ENCODE measurements at regions not wholly inside any gene's neighbourhood (a gene's known extent, or its start where the extent isn't known, plus 50 kb on each side); places are given as distances from the start of the nearest gene placed in this dataset.
A peak's percentile ranks its signal among the peaks of the same experiment; 100 is the strongest.

- FAIRE-seq (no peak), DNase-seq (ENCODE audit: insufficient read length, low spot score) (no peak)
- TF ChIP-seq POLR2A (IDR thresholded peaks at IDR 0.05; ENCODE audit: low read depth, low read length) = no peak
Observed at GRCh38 chr2:180690611-180691010, 289.8 kb upstream of the UBE2E3 start.

- no peak for DNase-seq (ENCODE audit: insufficient read length, low spot score)
- no peak for TF ChIP-seq POLR2A (IDR thresholded peaks at IDR 0.05; ENCODE audit: low read depth, low read length)
- FAIRE-seq = no peak
Observed at GRCh38 chr2:180682871-180683270, 297.5 kb upstream of the UBE2E3 start.

GRCh38 chr2:180679693-180680092 is 300.7 kb upstream of the UBE2E3 start:
- no peak for DNase-seq (ENCODE audit: insufficient read length, low spot score)
- no peak for TF ChIP-seq POLR2A (IDR thresholded peaks at IDR 0.05; ENCODE audit: low read depth, low read length)
- no peak for FAIRE-seq

GRCh38 chr2:180678625-180678972 is 301.8 kb upstream of the UBE2E3 start:
- DNase-seq (ENCODE audit: insufficient read length, low spot score) (no peak), FAIRE-seq (no peak)
- TF ChIP-seq POLR2A (IDR thresholded peaks at IDR 0.05; ENCODE audit: low read depth, low read length) = no peak

DNA sequence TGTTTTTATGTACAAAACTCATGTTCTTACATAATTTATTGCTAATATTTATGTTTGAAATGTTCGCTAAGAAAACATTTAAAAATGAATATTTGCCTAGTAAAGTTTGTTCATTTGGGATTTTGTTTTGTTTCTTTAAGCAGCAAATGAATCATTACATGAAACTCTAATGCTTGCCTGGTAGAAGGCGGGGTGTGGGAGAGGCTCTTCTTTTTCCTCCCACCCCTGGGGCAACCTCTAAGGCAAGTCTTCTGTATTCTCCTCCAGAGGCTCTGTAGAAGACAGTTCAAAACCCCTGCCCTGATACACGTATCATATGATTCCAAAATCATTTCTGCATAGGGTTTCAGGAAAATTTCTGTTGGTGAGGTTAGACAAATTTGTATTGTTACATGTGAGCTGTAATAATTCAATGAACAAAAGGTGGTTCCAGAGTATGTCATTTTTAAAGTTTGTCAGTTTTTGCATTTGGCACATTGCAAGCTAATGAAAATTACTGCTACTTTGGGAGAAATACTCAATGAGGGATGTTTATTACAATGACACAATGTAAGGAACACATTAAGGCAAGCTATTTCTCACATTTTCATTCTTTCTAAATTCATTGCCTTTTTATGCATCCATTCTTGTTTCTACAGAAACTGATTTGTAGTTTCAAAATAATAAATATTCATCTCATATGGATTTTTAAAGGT is 302.3 kb upstream of the UBE2E3 start:
- TF ChIP-seq POLR2A (IDR thresholded peaks at IDR 0.05; ENCODE audit: low read depth, low read length) = no peak
- FAIRE-seq (peak; percentile 57), DNase-seq (ENCODE audit: insufficient read length, low spot score) (no peak)

DNA sequence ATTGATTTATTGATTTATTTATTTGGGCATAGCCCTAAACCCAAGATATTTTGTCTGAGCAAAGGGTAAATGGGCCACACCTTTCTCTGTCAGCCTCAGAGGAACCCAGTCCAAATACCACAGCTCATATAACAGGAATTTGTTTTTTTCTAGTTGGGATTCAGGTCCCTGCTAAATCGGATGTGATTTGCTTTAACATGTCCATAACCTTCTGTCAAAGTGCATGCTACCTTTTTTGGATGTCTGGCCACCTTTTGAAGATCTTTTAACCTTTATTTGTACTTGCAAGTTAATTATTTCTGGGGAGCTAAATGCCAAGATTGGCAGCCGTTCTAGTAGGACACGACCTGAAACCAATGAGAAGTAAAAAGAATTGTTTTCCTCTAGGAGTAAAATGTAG is 303.2 kb upstream of the UBE2E3 start:
- TF ChIP-seq POLR2A (IDR thresholded peaks at IDR 0.05; ENCODE audit: low read depth, low read length) = no peak
- no peak for DNase-seq (ENCODE audit: insufficient read length, low spot score)
- FAIRE-seq = peak; percentile 70

- DNase-seq (ENCODE audit: insufficient read length, low spot score) (no peak), FAIRE-seq (peak; percentile 6)
- TF ChIP-seq POLR2A (IDR thresholded peaks at IDR 0.05; ENCODE audit: low read depth, low read length) = no peak
Observed at GRCh38 chr2:180676520-180677025, 303.8 kb upstream of the UBE2E3 start.

DNA sequence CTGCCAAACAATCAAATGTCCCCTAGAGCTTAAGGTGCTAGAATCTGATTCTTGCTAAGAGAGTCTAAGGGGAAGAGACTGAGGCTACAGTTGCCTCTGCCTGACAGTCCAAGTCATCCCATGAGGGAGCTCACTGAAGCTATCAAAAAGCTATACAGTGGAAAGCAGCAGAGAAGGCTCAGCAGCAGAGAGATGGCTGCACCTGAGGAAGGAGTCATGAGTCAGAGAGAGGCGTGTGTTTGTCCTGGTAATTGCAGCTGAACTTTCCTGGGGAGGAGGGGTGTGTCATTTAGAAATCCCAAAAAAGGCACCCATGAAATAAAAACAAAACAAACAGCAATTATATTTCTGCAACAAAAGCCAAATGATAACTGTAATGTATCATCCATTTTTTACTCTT is 305.2 kb upstream of the UBE2E3 start:
- DNase-seq (ENCODE audit: insufficient read length, low spot score) (no peak), FAIRE-seq (peak; percentile 85)
- no peak for TF ChIP-seq POLR2A (IDR thresholded peaks at IDR 0.05; ENCODE audit: low read depth, low read length)

DNA sequence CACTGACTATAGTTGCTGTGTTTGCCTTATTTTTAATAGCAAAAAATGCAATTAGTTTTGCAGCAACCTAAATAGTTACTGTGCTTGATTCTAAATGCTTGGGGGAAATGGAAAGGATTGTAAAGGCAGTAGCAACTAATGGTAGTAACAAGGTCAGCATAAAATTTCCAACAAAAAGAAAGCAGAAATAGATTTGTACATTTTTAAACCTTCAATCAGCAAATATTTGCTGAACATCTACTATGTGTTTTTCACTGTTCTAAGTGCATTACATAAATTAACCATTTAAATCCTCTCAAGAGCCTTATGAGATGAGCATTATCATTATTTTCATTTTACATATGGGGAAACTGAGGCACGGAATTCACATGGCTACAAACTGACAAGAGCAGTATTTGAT is 308.0 kb upstream of the UBE2E3 start:
- no peak for TF ChIP-seq POLR2A (IDR thresholded peaks at IDR 0.05; ENCODE audit: low read depth, low read length)
- DNase-seq (ENCODE audit: insufficient read length, low spot score) (no peak), FAIRE-seq (no peak)

DNA sequence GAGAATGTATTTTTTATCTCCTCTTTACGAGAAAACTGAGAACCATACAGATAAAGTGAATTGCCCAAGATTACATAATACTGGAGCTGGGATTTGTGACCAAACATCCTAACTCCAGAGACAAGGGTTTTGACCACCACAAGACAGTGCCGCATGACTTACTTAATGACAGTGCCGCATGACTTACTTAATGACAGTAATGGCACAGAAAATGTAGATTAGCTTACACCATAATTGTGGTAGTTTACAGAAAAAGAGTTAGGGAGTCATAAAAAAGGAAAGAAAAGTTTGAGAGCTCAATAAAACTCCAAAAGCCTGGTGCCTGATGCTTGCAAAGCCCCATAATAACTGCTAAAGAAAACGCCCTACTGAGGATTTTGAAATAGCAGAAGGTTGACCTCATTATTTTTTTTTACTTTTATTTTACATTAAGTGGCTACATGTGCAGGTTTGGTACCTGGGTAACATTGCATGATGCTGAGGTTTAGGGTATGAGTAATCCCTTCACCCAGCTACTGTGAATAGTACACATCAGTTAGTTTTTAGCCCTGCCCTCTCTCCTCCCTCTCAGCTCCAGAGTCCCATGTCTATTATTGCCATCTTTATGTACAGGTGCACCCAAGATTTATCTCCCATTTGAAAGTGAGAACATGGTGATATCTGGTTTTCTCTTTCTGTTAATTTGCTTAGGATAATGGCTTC is 310.0 kb upstream of the UBE2E3 start:
- DNase-seq (ENCODE audit: insufficient read length, low spot score) (no peak), FAIRE-seq (no peak)
- TF ChIP-seq POLR2A (IDR thresholded peaks at IDR 0.05; ENCODE audit: low read depth, low read length) = no peak

- no peak for FAIRE-seq
- DNase-seq (ENCODE audit: insufficient read length, low spot score) = no peak
- no peak for TF ChIP-seq POLR2A (IDR thresholded peaks at IDR 0.05; ENCODE audit: low read depth, low read length)
Observed at GRCh38 chr2:180669016-180669415, 311.4 kb upstream of the UBE2E3 start.

- DNase-seq (ENCODE audit: insufficient read length, low spot score) (no peak), FAIRE-seq (no peak)
Observed at GRCh38 chr2:180664507-180664906, 315.9 kb upstream of the UBE2E3 start.

DNA sequence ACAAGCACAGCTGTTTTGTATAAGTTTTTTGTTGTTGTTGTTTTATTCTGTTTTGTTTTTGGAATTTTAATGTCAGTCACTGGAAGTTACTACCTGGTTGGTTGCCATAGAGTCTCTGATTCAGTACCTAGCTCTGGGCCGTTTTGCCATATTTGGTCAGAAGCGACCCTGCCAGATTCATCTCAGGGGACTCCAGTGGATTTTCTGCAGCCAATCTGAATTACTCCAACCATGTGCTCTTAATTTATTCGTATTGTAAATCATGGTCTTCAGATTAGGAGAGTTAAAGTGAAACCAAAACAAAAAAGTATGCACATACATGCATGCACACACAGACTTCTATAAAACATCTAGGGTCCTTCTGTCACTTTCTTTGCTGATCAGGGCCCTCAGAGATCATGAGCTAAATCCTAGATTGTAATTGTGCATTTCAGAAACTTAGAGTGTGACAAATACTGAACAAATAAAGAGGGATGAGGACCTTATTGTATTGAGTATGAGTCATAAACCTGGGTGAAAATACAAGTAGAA is 317.4 kb upstream of the UBE2E3 start:
- DNase-seq (ENCODE audit: insufficient read length, low spot score) (no peak), FAIRE-seq (peak; percentile 67)
- no peak for TF ChIP-seq POLR2A (IDR thresholded peaks at IDR 0.05; ENCODE audit: low read depth, low read length)

More at GRCh38 chr2:180664507-180664906, 315.9 kb upstream of the UBE2E3 start:
- TF ChIP-seq POLR2A (IDR thresholded peaks at IDR 0.05; ENCODE audit: low read depth, low read length) = no peak

DNA sequence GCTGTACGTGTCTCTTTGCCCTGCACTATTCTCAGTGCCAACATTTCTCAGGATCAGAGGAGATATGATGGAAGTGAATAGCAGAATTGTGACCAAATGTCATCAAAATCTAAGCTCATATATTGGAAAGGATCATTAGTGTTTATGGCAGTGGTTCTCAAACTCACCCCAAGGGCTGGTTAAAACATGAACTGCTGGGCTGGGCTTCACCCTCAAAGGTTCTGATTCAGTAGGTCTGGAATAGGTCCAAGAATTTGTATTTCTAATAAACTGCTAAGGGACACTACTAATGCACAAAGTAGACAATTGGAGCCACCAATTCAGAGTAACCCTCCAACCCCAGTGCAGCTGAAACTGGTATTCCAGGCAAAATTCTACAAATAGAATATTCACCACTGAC is 317.9 kb upstream of the UBE2E3 start:
- DNase-seq (ENCODE audit: insufficient read length, low spot score) (no peak), FAIRE-seq (no peak)
- TF ChIP-seq POLR2A (IDR thresholded peaks at IDR 0.05; ENCODE audit: low read depth, low read length) = no peak

- TF ChIP-seq POLR2A (IDR thresholded peaks at IDR 0.05; ENCODE audit: low read depth, low read length) = no peak
- no peak for DNase-seq (ENCODE audit: insufficient read length, low spot score)
- peak; percentile 52 for FAIRE-seq
Observed at GRCh38 chr2:180661686-180662030, 318.7 kb upstream of the UBE2E3 start.

Data from H54 (cell line).